Loucy (cell line): ENCODE measurements at regions not wholly inside any gene's neighbourhood (a gene's known extent, or its start where the extent isn't known, plus 50 kb on each side); places are given as distances from the start of the nearest gene placed in this dataset.

Source experiments
- H2AFZ ChIP-seq: fragments of 200-600 bp; sonication (generic); 2 replicates; pipeline ENCODE4 v1.6.0; 2016; ENCODE audit warnings: antibody characterized with exemption, mild to moderate bottlenecking, low read length, moderate library complexity
- H3F3A ChIP-seq: fragments of 200-600 bp; 2 replicates; pipeline ENCODE4 v1.6.0; 2016; ENCODE audit warnings: antibody characterized with exemption, low read depth, mild to moderate bottlenecking
- H3K27me3 ChIP-seq: fragments of 200-600 bp; sonication (generic); 2 replicates; pipeline ENCODE4 v1.6.1; 2014; ENCODE audit warnings: low read length, mild to moderate bottlenecking; ENCODE audit not compliant: insufficient read depth, poor library complexity, severe bottlenecking
- H3K36me3 ChIP-seq: fragments of 200-600 bp; sonication (generic); 2 replicates; pipeline ENCODE4 v1.6.1; 2016; ENCODE audit warnings: low read length; ENCODE audit not compliant: insufficient read depth
- H3K4me1 ChIP-seq: fragments of 200-600 bp; sonication (generic); 2 replicates; pipeline ENCODE4 v1.5.1; 2014; ENCODE audit warnings: low read length, mild to moderate bottlenecking; ENCODE audit not compliant: insufficient read depth, poor library complexity, severe bottlenecking
- H3K4me2 ChIP-seq: fragments of 200-600 bp; sonication (generic); 2 replicates; pipeline ENCODE4 v1.6.0; 2014; ENCODE audit warnings: antibody characterized with exemption, low read length, low read depth, mild to moderate bottlenecking; ENCODE audit not compliant: poor library complexity, severe bottlenecking
- H3K4me3 ChIP-seq: fragments of 200-600 bp; sonication (generic); 2 replicates; pipeline ENCODE4 v1.5.1; 2014; ENCODE audit warnings: low read length, mild to moderate bottlenecking, mixed read lengths; ENCODE audit not compliant: poor library complexity, severe bottlenecking
- H3K79me2 ChIP-seq: fragments of 200-600 bp; sonication (generic); 2 replicates; pipeline ENCODE4 v1.6.1; 2014; ENCODE audit warnings: low read length; ENCODE audit not compliant: insufficient read depth
- H3K9ac ChIP-seq: fragments of 200-600 bp; sonication (generic); 2 replicates; pipeline ENCODE4 v1.6.0; 2014; ENCODE audit warnings: mild to moderate bottlenecking, low read depth, low read length, moderate library complexity; ENCODE audit not compliant: poor library complexity, severe bottlenecking
- H3K9me2 ChIP-seq: fragments of 200-600 bp; sonication (generic); replicated peaks from 2 replicates; pipeline ENCODE4 v1.6.1; 2016; ENCODE audit warnings: low read depth, low read length, mixed read lengths
- H3K9me3 ChIP-seq: fragments of 200-600 bp; sonication (generic); 2 replicates; pipeline ENCODE4 v1.6.1; 2014; ENCODE audit warnings: mild to moderate bottlenecking, antibody characterized with exemption, low read length, low read depth; ENCODE audit not compliant: insufficient read depth
- H4K20me1 ChIP-seq: fragments of 200-600 bp; sonication (generic); 2 replicates; pipeline ENCODE4 v1.6.0; 2014; ENCODE audit warnings: antibody characterized with exemption, low read length, mild to moderate bottlenecking; ENCODE audit not compliant: insufficient read depth, poor library complexity, severe bottlenecking
- CTCF ChIP-seq: fragments of 200-600 bp; sonication (generic); conservative IDR thresholded peaks from 2 replicates; pipeline ENCODE4 v1.5.1; 2014; ENCODE audit warnings: mild to moderate bottlenecking, antibody characterized with exemption, low read length
- EZH2phosphoT487 ChIP-seq: fragments of 200-600 bp; IDR thresholded peaks from 2 replicates; pipeline ENCODE4 v1.6.1; 2018; ENCODE audit warnings: antibody characterized with exemption, mild to moderate bottlenecking, moderate library complexity, borderline replicate concordance

GRCh38 chr20:43361526-43361925 is 96.2 kb upstream of the SRSF6 start:
- Histone ChIP-seq H3K9ac (no peak overlapping the region), H3K36me3 (no peaks in the 10 kb centered on the region), H4K20me1 (no peaks in the 10 kb centered on the region), H3K9me3 (no peaks in the 10 kb centered on the region), H2AFZ (no peak overlapping the region), H3F3A (no peaks in the 10 kb centered on the region), H3K4me1 (no peaks in the 10 kb centered on the region), H3K4me3 (no peak overlapping the region), H3K9me2 (no peaks in the 10 kb centered on the region), H3K79me2 (no peaks in the 10 kb centered on the region), H3K4me2 (no peak overlapping the region), H3K27me3 (no peaks in the 10 kb centered on the region)
- TF ChIP-seq CTCF (no peak), EZH2phosphoT487 (no peak)

GRCh38 chr20:43360016-43360415 is 97.7 kb upstream of the SRSF6 start:
- H3K4me3 ChIP-seq, result no peak overlapping the region
- no peak overlapping the region for H2AFZ ChIP-seq
- no peaks in the 10 kb centered on the region for H3K36me3 ChIP-seq
- H3F3A ChIP-seq, result no peaks in the 10 kb centered on the region
- H3K27me3 ChIP-seq, result no peaks in the 10 kb centered on the region
- H3K4me2 ChIP-seq, result no peak overlapping the region
- no peak for TF ChIP-seq CTCF
- no peaks in the 10 kb centered on the region for H3K9me2 ChIP-seq
- no peak overlapping the region for H3K9ac ChIP-seq
- H3K4me1 ChIP-seq, result no peaks in the 10 kb centered on the region
- H4K20me1 ChIP-seq, result no peaks in the 10 kb centered on the region
- no peaks in the 10 kb centered on the region for H3K9me3 ChIP-seq
- no peaks in the 10 kb centered on the region for H3K79me2 ChIP-seq

GRCh38 chr20:43358811-43359210 is 98.9 kb upstream of the SRSF6 start:
- Histone ChIP-seq H3K4me3 (no peak overlapping the region), H3K9ac (no peak overlapping the region), H2AFZ (no peak overlapping the region), H3F3A (no peaks in the 10 kb centered on the region), H3K79me2 (no peaks in the 10 kb centered on the region), H3K27me3 (no peaks in the 10 kb centered on the region), H3K36me3 (no peaks in the 10 kb centered on the region), H3K4me2 (no peak overlapping the region), H3K9me3 (no peaks in the 10 kb centered on the region), H4K20me1 (no peaks in the 10 kb centered on the region), H3K4me1 (no peaks in the 10 kb centered on the region), H3K9me2 (no peaks in the 10 kb centered on the region)
- TF ChIP-seq EZH2phosphoT487, result no peak
- TF ChIP-seq CTCF, result no peak
